ENCODE measurements at regions not wholly inside any gene's neighbourhood (a gene's known extent, or its start where the extent isn't known, plus 50 kb on each side); places are given as distances from the start of the nearest gene placed in this dataset.

DNA sequence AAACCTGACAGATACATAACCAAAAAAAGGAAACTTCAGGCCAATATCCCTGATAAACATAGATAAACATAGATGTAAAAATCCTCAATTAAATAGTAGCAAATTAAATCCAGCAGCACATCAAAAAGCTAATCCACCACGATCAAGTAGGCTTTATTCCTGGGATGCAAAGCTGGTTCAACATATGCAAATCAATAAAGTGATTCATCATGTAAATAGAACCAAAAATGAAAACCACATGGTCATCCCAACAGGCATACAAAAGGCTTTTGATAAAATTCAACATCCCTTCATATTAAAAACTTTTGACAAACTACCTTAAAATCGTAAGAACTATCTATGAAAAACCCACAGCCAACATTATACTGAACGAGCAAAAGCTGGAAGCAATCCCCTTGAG is 882.2 kb downstream of the NTRK3 start:
- ChIA-PET POLR2A (no interaction called here), CTCF (no interaction called here)
- TF ChIP-seq FOXK2 (IDR thresholded peaks at IDR 0.05): no peak
- no peak for TF ChIP-seq ELF4 (IDR thresholded peaks at IDR 0.05)
- TF ChIP-seq NFRKB (IDR thresholded peaks at IDR 0.05): no peak
- TF ChIP-seq BHLHE40 (IDR thresholded peaks at IDR 0.05; ENCODE audit: borderline replicate concordance): no peak
- TF ChIP-seq CTBP1 (IDR thresholded peaks at IDR 0.05; ENCODE audit: borderline replicate concordance): no peak
- no peak for TF ChIP-seq ARNT (IDR thresholded peaks at IDR 0.05)
- TF ChIP-seq, protein P1, sequence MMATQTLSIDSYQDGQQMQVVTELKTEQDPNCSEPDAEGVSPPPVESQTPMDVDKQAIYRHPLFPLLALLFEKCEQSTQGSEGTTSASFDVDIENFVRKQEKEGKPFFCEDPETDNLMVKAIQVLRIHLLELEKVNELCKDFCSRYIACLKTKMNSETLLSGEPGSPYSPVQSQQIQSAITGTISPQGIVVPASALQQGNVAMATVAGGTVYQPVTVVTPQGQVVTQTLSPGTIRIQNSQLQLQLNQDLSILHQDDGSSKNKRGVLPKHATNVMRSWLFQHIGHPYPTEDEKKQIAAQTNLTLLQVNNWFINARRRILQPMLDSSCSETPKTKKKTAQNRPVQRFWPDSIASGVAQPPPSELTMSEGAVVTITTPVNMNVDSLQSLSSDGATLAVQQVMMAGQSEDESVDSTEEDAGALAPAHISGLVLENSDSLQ (IDR thresholded peaks at IDR 0.05): no peak
- no peak for TF ChIP-seq L3MBTL2 (conservative IDR thresholded peaks at IDR 0.05)
- no peak for DNase-seq (ENCODE audit: extremely low spot score)

- TF ChIP-seq HDGF (IDR thresholded peaks at IDR 0.05; ENCODE audit: borderline replicate concordance) (no peak), BHLHE40 (IDR thresholded peaks at IDR 0.05; ENCODE audit: borderline replicate concordance) (no peak), L3MBTL2 (conservative IDR thresholded peaks at IDR 0.05) (no peak), ARNT (IDR thresholded peaks at IDR 0.05) (no peak), ELF4 (IDR thresholded peaks at IDR 0.05) (no peak), FOXM1 (IDR thresholded peaks at IDR 0.05; ENCODE audit: borderline replicate concordance) (no peak), CTBP1 (IDR thresholded peaks at IDR 0.05; ENCODE audit: borderline replicate concordance) (no peak), ZNF384 (IDR thresholded peaks at IDR 0.05) (no peak), SUZ12 (IDR thresholded peaks at IDR 0.05) (no peak), TARDBP (IDR thresholded peaks at IDR 0.05) (no peak), FOXK2 (IDR thresholded peaks at IDR 0.05) (no peak), NFRKB (IDR thresholded peaks at IDR 0.05) (no peak)
- TF ChIP-seq, protein P1 (IDR thresholded peaks at IDR 0.05): no peak
- ChIA-PET CTCF (no interaction called here), POLR2A (no interaction called here)
- DNase-seq (ENCODE audit: extremely low spot score): no peak
Observed at GRCh38 chr15:87369269-87369668, 887.3 kb downstream of the NTRK3 start.

GRCh38 chr15:87368511-87368910 is 888.0 kb downstream of the NTRK3 start:
- ChIA-PET POLR2A (no interaction called here), CTCF (no interaction called here)
- DNase-seq (ENCODE audit: extremely low spot score): no peak
- no peak for TF ChIP-seq ZNF384 (IDR thresholded peaks at IDR 0.05)
- TF ChIP-seq FOXM1 (IDR thresholded peaks at IDR 0.05; ENCODE audit: borderline replicate concordance): no peak
- TF ChIP-seq CTBP1 (IDR thresholded peaks at IDR 0.05; ENCODE audit: borderline replicate concordance): no peak
- TF ChIP-seq HDGF (IDR thresholded peaks at IDR 0.05; ENCODE audit: borderline replicate concordance): no peak
- TF ChIP-seq ELF4 (IDR thresholded peaks at IDR 0.05): no peak
- TF ChIP-seq BHLHE40 (IDR thresholded peaks at IDR 0.05; ENCODE audit: borderline replicate concordance): no peak
- TF ChIP-seq L3MBTL2 (conservative IDR thresholded peaks at IDR 0.05): no peak
- no peak for TF ChIP-seq ARNT (IDR thresholded peaks at IDR 0.05)
- no peak for TF ChIP-seq SP1 (IDR thresholded peaks at IDR 0.05)
- no peak for TF ChIP-seq NFRKB (IDR thresholded peaks at IDR 0.05)
- TF ChIP-seq SUZ12 (IDR thresholded peaks at IDR 0.05): no peak
- TF ChIP-seq TARDBP (IDR thresholded peaks at IDR 0.05): no peak
- TF ChIP-seq, protein P1 (IDR thresholded peaks at IDR 0.05): no peak
- no peak for TF ChIP-seq LEF1 (IDR thresholded peaks at IDR 0.05; ENCODE audit: borderline replicate concordance)

DNA sequence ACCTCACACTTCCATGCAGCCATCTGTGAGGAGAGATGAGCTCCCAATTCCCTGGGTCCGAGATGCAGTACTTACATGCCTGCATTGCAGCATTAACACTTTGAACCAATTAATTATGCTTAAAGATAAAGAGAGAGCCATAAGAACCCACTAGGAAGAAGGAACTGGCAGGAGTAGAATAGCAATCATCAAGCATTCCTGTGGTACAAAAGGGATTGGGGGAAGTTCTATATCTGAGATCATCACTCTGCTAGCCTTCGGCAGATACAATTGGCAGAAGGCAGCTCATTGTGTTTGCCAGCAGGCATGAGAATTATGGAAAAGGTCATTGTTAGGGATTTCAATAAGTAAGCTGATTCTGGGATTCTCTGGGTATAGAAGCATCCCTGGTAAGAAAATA is 891.4 kb downstream of the NTRK3 start:
- DNase-seq (ENCODE audit: extremely low spot score): no peak
- TF ChIP-seq SP1 (IDR thresholded peaks at IDR 0.05) (no peak), ELF4 (IDR thresholded peaks at IDR 0.05) (no peak), LEF1 (IDR thresholded peaks at IDR 0.05; ENCODE audit: borderline replicate concordance) (no peak), FOXK2 (IDR thresholded peaks at IDR 0.05) (no peak), FOXM1 (IDR thresholded peaks at IDR 0.05; ENCODE audit: borderline replicate concordance) (no peak), BHLHE40 (IDR thresholded peaks at IDR 0.05; ENCODE audit: borderline replicate concordance) (no peak)
- ChIA-PET POLR2A (no interaction called here), CTCF (no interaction called here)

DNA sequence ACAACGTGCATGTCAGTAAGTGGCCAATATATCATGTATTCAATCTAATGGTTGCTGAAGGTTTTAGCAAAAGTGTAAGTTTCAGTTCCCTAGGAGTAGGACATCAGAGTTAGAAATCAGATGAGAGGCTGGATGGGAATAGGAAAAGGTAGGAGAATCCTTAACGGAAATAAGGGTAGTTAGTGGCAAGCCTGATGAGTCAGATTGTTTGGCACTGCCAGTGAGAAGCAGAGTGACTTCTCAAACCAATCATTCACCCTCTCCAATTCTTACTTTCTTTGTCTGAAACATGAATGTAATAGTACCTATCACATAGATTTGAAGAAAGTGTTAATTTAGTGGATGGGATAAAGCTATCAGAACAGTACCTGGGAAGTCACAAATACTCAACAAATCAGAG is 894.0 kb downstream of the NTRK3 start:
- TF ChIP-seq NFRKB (IDR thresholded peaks at IDR 0.05) (no peak), TARDBP (IDR thresholded peaks at IDR 0.05) (no peak), LEF1 (IDR thresholded peaks at IDR 0.05; ENCODE audit: borderline replicate concordance) (no peak), FOXM1 (IDR thresholded peaks at IDR 0.05; ENCODE audit: borderline replicate concordance) (no peak), HDGF (IDR thresholded peaks at IDR 0.05; ENCODE audit: borderline replicate concordance) (no peak), ARNT (IDR thresholded peaks at IDR 0.05) (no peak), CTBP1 (IDR thresholded peaks at IDR 0.05; ENCODE audit: borderline replicate concordance) (no peak), ZNF384 (IDR thresholded peaks at IDR 0.05) (no peak), SP1 (IDR thresholded peaks at IDR 0.05) (no peak), ELF4 (IDR thresholded peaks at IDR 0.05) (no peak)
- POLR2A ChIA-PET: no interaction called here
- no peak for DNase-seq (ENCODE audit: extremely low spot score)
- CTCF ChIA-PET: interaction anchor here (0.7 kb wide), 1 partner anchor 419 kb away, joined by 3 read pairs; no protein-coding TSS in a partner anchor

GRCh38 chr15:87357637-87358313 is 898.8 kb downstream of the NTRK3 start:
- TF ChIP-seq CTBP1 (IDR thresholded peaks at IDR 0.05; ENCODE audit: borderline replicate concordance) (no peak), SUZ12 (IDR thresholded peaks at IDR 0.05) (no peak), FOXM1 (IDR thresholded peaks at IDR 0.05; ENCODE audit: borderline replicate concordance) (no peak), ELF4 (IDR thresholded peaks at IDR 0.05) (no peak), BHLHE40 (IDR thresholded peaks at IDR 0.05; ENCODE audit: borderline replicate concordance) (no peak), TARDBP (IDR thresholded peaks at IDR 0.05) (no peak), ZNF384 (IDR thresholded peaks at IDR 0.05) (no peak), FOXK2 (IDR thresholded peaks at IDR 0.05) (no peak), LEF1 (IDR thresholded peaks at IDR 0.05; ENCODE audit: borderline replicate concordance) (no peak), SP1 (IDR thresholded peaks at IDR 0.05) (no peak), L3MBTL2 (conservative IDR thresholded peaks at IDR 0.05) (no peak), NFRKB (IDR thresholded peaks at IDR 0.05) (no peak), ARNT (IDR thresholded peaks at IDR 0.05) (no peak), FOXA1 (IDR thresholded peaks at IDR 0.05) (no peak), HDGF (IDR thresholded peaks at IDR 0.05; ENCODE audit: borderline replicate concordance) (no peak)
- TF ChIP-seq, protein P1 (IDR thresholded peaks at IDR 0.05): no peak
- POLR2A ChIA-PET: no interaction called here
- CTCF ChIA-PET: no interaction called here
- no peak for DNase-seq (ENCODE audit: extremely low spot score)
